CD4-positive, alpha-beta T cell (primary cell): ENCODE measurements at regions not wholly inside any gene's neighbourhood (a gene's known extent, or its start where the extent isn't known, plus 50 kb on each side); places are given as distances from the start of the nearest gene placed in this dataset.

Experiments
- ATAC-seq: fragments of 200-7000 bp; cut with Tn5 transposase; one replicate; pipeline ENCODE4 v1.10.0; 2022; ENCODE audit warnings: mild to moderate bottlenecking; ENCODE audit not compliant: poor library complexity
- CTCF ChIA-PET: fragments of 350-600 bp; sonication (Branson Sonifier 250); formaldehyde crosslinking; loops from one replicate; lab custom pipeline; 2021; ENCODE audit warnings: antibody characterized with exemption, inconsistent platforms; lab: Charles Lee
- POLR2A ChIA-PET: fragments of 350-600 bp; sonication (Branson Sonifier 250); formaldehyde crosslinking; loops from one replicate; lab custom pipeline; 2021; ENCODE audit warnings: antibody characterized with exemption, inconsistent platforms; lab: Charles Lee
- DNase-seq, 14 experiments: peaks; one replicate each; pipeline ENCODE4 v3.0.0-alpha.2; 2013 to 2020; ENCODE audit warnings: mixed read lengths in 2 of 14
- H3K27ac ChIP-seq, 2 donors: one replicate each; pipeline versions ENCODE4 v1.5.1 to v1.7.0; 2013; ENCODE audit warnings: low read length in 2 of 2, low read depth in 1 of 2, mild to moderate bottlenecking in 1 of 2
- H3K27me3 ChIP-seq, 2 experiments: 1 replicate in 1 of 2; 2 replicates in 1 of 2; pipeline versions ENCODE4 v1.6.1 to v1.7.0; 2013; ENCODE audit warnings: low read length in 2 of 2, control low read depth in 1 of 2, mild to moderate bottlenecking in 1 of 2, moderate library complexity in 1 of 2; ENCODE audit not compliant: insufficient read depth in 2 of 2, control insufficient read depth in 1 of 2
- H3K36me3 ChIP-seq: one replicate; pipeline ENCODE4 v1.6.1; 2013; ENCODE audit warnings: low read length, control low read depth; ENCODE audit not compliant: insufficient read depth
- H3K4me1 ChIP-seq: one replicate; pipeline ENCODE4 v1.6.1; 2013; ENCODE audit warnings: low read length, control low read depth; ENCODE audit not compliant: insufficient read depth
- H3K4me3 ChIP-seq: one replicate; pipeline ENCODE4 v1.5.1; 2013; ENCODE audit warnings: mild to moderate bottlenecking, low read length, moderate library complexity
- H3K9me3 ChIP-seq, 2 experiments: 1 replicate in 1 of 2; 2 replicates in 1 of 2; pipeline versions ENCODE4 v1.6.1 to v1.7.0; 2013; ENCODE audit warnings: low read length in 2 of 2, mild to moderate bottlenecking in 2 of 2, control low read depth in 1 of 2, moderate library complexity in 1 of 2; ENCODE audit not compliant: control insufficient read depth in 1 of 2, insufficient read depth in 1 of 2
- H3K27ac Mint-ChIP-seq: one replicate; pipeline ENCODE4 v1.8.0; 2020; ENCODE audit warnings: mixed read lengths
- H3K27me3 Mint-ChIP-seq: one replicate; pipeline ENCODE4 v1.8.0; 2021; ENCODE audit warnings: mixed read lengths
- H3K36me3 Mint-ChIP-seq: one replicate; pipeline ENCODE4 v1.8.0; 2021; ENCODE audit warnings: low read depth, mixed read lengths
- H3K4me1 Mint-ChIP-seq: one replicate; pipeline ENCODE4 v1.8.0; 2021; ENCODE audit warnings: low read depth, mixed read lengths
- H3K4me3 Mint-ChIP-seq: one replicate; pipeline ENCODE4 v1.8.0; 2020; ENCODE audit warnings: mild to moderate bottlenecking, mixed read lengths
- H3K9me3 Mint-ChIP-seq: one replicate; pipeline ENCODE4 v1.8.0; 2020; ENCODE audit warnings: mixed read lengths
- intact Hi-C, 2 experiments: fragments of 100-400 bp; cut with DNase I in 1 of 2; cut with micrococcal nuclease in 1 of 2; formaldehyde crosslinking; loops; one replicate each; pipeline versions ENCODE4 v1.15.1 to v1.9.0; 2023 to 2025; cut with DNase I, micrococcal nuclease
- TF ChIP-seq, protein P1 (sequence below): fragments of 200-600 bp; IDR thresholded peaks from one replicate; pipeline ENCODE4 v1.8.0; 2022; ENCODE audit warnings: antibody characterized with exemption, mild to moderate bottlenecking

DNA sequence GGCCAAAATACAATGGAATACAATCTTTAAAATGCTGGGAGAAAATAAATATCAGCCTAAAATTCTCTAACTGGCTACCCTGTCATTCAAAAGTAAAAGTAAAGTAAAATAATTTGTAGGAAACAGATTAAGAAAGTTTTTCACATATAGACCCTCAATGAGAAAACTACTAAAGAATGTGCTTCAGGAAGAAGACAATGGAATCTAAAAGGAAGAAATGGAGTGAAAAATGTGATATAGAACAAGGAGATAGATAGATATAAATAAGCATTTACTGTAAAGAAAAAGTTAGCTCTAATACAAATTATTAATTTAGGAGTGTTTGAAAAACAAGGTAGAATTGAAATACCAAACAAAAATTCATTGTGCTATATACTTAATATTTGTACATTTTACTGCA, 368.6 kb upstream of the MPDZ start:
- Histone ChIP-seq H3K9me3 (peaks cover 3% of the 10 kb centered on the region in 2 experiments), H3K27ac (no peak overlapping the region), H3K36me3 (no peaks in the 10 kb centered on the region), H3K27me3 (no peaks in the 10 kb centered on the region), H3K4me1 (no peaks in the 10 kb centered on the region), H3K4me3 (no peak overlapping the region)
- DNase-seq (no peak), ATAC-seq (no peak)
- intact Hi-C loops, result no loop called here
- no peaks in the 10 kb centered on the region for H3K36me3 Mint-ChIP-seq
- no peaks in the 10 kb centered on the region for H3K4me1 Mint-ChIP-seq
- H3K27ac Mint-ChIP-seq, result no peak overlapping the region
- no peaks in the 10 kb centered on the region for H3K27me3 Mint-ChIP-seq
- H3K9me3 Mint-ChIP-seq, result peaks cover 5% of the 10 kb centered on the region
- TF ChIP-seq, protein P1, sequence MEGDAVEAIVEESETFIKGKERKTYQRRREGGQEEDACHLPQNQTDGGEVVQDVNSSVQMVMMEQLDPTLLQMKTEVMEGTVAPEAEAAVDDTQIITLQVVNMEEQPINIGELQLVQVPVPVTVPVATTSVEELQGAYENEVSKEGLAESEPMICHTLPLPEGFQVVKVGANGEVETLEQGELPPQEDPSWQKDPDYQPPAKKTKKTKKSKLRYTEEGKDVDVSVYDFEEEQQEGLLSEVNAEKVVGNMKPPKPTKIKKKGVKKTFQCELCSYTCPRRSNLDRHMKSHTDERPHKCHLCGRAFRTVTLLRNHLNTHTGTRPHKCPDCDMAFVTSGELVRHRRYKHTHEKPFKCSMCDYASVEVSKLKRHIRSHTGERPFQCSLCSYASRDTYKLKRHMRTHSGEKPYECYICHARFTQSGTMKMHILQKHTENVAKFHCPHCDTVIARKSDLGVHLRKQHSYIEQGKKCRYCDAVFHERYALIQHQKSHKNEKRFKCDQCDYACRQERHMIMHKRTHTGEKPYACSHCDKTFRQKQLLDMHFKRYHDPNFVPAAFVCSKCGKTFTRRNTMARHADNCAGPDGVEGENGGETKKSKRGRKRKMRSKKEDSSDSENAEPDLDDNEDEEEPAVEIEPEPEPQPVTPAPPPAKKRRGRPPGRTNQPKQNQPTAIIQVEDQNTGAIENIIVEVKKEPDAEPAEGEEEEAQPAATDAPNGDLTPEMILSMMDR, result no peak
- CTCF ChIA-PET, result no interaction called here
- H3K4me3 Mint-ChIP-seq, result no peak overlapping the region
- POLR2A ChIA-PET, result no interaction called here

DNA sequence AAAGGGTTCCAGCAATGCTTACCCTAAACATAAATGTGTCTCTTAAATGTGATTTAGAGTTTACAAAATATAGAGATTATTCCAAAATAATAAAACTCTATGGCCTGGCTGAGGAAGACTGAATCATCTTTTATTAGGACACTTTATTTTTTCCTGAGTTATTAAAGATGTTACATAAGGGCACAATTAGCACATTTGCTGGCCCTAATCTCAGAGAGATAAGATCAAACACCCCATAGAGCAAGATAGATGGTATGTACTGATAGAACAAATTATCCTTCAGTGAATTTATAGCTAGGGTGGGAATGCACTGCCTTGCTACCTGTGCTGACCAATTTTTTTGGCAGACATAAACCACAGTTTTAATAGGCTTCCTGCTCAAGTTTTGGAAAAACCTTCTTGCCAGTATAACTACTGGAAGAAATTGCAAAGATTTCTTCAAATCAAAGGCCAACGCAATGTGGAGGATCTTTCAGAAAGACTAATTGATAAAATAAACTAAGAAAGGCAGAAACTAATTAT, 367.1 kb upstream of the MPDZ start:
- H3K4me3 ChIP-seq, result no peak overlapping the region
- DNase-seq (no peak), ATAC-seq (no peak)
- H3K36me3 Mint-ChIP-seq, result no peaks in the 10 kb centered on the region
- H3K27ac ChIP-seq, result no peak overlapping the region
- H3K9me3 ChIP-seq, result peaks cover 3% of the 10 kb centered on the region in 2 experiments
- no peaks in the 10 kb centered on the region for H3K4me1 ChIP-seq
- no peak overlapping the region for H3K4me3 Mint-ChIP-seq
- no peaks in the 10 kb centered on the region for H3K27me3 Mint-ChIP-seq
- no peaks in the 10 kb centered on the region for H3K4me1 Mint-ChIP-seq
- CTCF ChIA-PET, result no interaction called here
- TF ChIP-seq, protein P1, result no peak
- POLR2A ChIA-PET, result no interaction called here
- no peaks in the 10 kb centered on the region for H3K36me3 ChIP-seq
- peaks cover 5% of the 10 kb centered on the region for H3K9me3 Mint-ChIP-seq
- intact Hi-C loops, result no loop called here
- no peaks in the 10 kb centered on the region for H3K27me3 ChIP-seq
- no peak overlapping the region for H3K27ac Mint-ChIP-seq

DNA sequence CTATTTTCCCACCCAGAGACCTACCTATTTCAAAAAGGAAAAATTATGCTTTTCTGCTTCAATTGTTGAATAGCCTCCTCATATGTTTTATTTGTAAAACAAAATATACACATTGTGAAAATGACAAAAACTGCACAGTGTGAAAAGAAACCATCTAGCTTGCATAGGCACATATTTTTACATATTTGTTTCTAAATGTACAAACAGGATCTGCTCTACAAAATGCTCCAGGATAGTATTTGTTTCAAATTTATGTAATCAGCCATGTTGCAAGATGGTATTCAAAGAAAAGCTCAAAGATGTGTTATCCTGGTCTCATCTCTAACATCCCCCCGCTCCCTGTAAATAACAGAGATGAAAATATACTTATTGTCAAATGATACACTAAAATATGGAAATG, 366.1 kb upstream of the MPDZ start:
- Histone ChIP-seq H3K4me1 (no peaks in the 10 kb centered on the region), H3K27ac (no peak overlapping the region), H3K9me3 (no peaks in the 10 kb centered on the region), H3K4me3 (no peak overlapping the region), H3K36me3 (no peaks in the 10 kb centered on the region), H3K27me3 (no peaks in the 10 kb centered on the region)
- no peak overlapping the region for H3K4me3 Mint-ChIP-seq
- no peak for ATAC-seq
- no peaks in the 10 kb centered on the region for H3K36me3 Mint-ChIP-seq
- intact Hi-C loops, result no loop called here
- H3K4me1 Mint-ChIP-seq, result no peaks in the 10 kb centered on the region
- DNase-seq, result no peak
- no peak overlapping the region for H3K27ac Mint-ChIP-seq
- TF ChIP-seq, protein P1, result no peak
- peaks cover 5% of the 10 kb centered on the region for H3K9me3 Mint-ChIP-seq
- ChIA-PET POLR2A (no interaction called here), CTCF (no interaction called here)
- H3K27me3 Mint-ChIP-seq, result no peaks in the 10 kb centered on the region
